GM12874 (cell line): ENCODE measurements at regions not wholly inside any gene's neighbourhood (a gene's known extent, or its start where the extent isn't known, plus 50 kb on each side); places are given as distances from the start of the nearest gene placed in this dataset.

Experiments used
- CTCF ChIP-seq: IDR thresholded peaks from 2 replicates; pipeline ENCODE4 v1.5.1; 2011; ENCODE audit warnings: low read depth, mild to moderate bottlenecking, control low read depth, low read length, moderate library complexity; ENCODE audit not compliant: insufficient read depth

- no peak for TF ChIP-seq CTCF
Observed at GRCh38 chr16:66001432-66001831, 365.1 kb upstream of the CDH5 start.

GRCh38 chr16:65998443-65998842, 368.0 kb upstream of the CDH5 start:
- TF ChIP-seq CTCF, result no peak

DNA sequence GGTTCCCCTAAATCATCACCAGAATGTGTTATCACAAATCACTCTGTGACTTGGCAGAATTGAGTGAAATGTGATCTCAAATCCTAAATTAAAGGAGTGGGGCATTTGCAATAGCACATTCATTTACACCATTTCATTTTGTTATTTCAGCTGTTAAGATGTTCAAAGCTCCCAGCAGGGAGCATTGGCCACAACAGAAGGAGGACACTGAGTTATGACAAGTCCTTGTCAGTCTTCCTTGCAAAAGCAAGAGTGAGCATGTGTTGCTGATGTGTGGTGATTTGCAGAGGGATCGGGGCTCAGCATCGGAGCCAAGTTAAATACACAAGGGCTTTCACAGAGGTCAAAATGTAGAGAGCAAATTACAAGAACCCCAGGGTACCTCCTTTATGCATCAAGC, 372.2 kb upstream of the CDH5 start:
- TF ChIP-seq CTCF, result no peak

GRCh38 chr16:65991149-65991701, 375.3 kb upstream of the CDH5 start:
- TF ChIP-seq CTCF, result no peak

- no peak for TF ChIP-seq CTCF
Observed at GRCh38 chr16:65989861-65990604, 376.5 kb upstream of the CDH5 start.

DNA sequence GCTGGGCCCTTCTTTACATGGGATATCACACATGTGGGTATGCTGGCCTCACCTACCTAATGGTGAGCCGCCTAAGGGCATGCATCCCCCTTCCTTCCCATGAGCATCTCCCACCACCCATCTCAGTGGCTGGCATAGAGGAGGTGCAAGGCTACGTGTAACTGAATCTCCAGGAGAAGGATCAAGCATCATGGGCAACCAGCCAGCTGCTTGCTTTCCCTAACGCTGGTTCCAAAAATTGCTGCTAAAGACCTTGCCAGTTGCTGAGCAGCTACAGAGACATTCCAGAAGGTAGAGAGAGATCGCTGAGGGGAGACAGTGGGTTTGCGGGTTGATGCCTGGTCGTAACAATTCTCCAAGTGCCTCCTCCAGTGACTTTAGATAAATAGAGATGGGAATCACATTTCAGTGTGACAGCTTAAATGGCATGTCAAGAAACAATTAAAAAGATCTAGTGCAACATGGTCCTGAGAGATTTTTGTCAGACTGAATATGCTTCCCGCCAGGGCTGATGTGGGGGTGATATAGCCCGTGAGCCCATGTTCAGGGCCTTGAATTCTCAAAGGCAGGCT, 378.4 kb upstream of the CDH5 start:
- no peak for TF ChIP-seq CTCF

DNA sequence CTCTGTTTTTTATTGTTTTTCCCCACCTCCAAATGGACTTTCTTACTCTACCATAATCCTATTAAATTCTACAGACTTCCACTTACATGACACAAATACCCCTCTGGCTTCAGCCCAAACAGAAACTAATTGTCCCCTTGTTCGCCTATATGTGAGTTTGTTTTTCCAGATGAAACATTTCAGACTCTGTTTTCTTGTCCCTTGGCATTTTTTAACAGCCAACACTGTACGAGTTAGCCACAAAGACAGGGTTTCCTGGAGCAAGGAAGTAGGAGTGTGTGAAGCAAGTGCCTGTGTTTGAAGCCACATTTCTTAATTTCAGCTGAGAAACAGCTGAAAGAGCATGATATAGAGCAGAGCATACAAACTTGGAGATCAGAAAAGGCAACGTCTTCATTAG, 382.2 kb upstream of the CDH5 start:
- TF ChIP-seq CTCF, result no peak
